Stimulated activated CD4-positive, alpha-beta T cell treated with anti-CD3 and anti-CD28 coated beads, Interleukin-4, amount 100 ng/mL, for 4 hours (primary cell): ENCODE measurements at regions not wholly inside any gene's neighbourhood (a gene's known extent, or its start where the extent isn't known, plus 50 kb on each side); places are given as distances from the start of the nearest gene placed in this dataset.
"Not testable (repeated sequence)": the region's sequence is repeated elsewhere in the genome, so short reads cannot be mapped to it uniquely, and the experiment has no call there.

Source experiments
- DNase-seq, 2 experiments: peaks; one replicate each; pipeline ENCODE4 v3.0.0-alpha.2; 2020

GRCh38 chr18:77373730-77374445 is 124.2 kb downstream of the GALR1 start:
- no peak for DNase-seq

GRCh38 chr18:77374446-77374805 is 124.8 kb downstream of the GALR1 start:
- no peak for DNase-seq

- DNase-seq = no peak
Observed at GRCh38 chr18:77376043-77376732, 126.5 kb downstream of the GALR1 start.

- no peak for DNase-seq
Observed at GRCh38 chr18:77376733-77377094, 127.1 kb downstream of the GALR1 start.

- no peak for DNase-seq
Observed at GRCh38 chr18:77377813-77378212, 128.2 kb downstream of the GALR1 start.

- no peak for DNase-seq
Observed at GRCh38 chr18:77379976-77380509, 130.4 kb downstream of the GALR1 start.

- DNase-seq = no peak
Observed at GRCh38 chr18:77380695-77381094, 131.0 kb downstream of the GALR1 start.

- DNase-seq = no peak
Observed at GRCh38 chr18:77392321-77392720, 142.7 kb downstream of the GALR1 start.

- DNase-seq = no peak
Observed at GRCh38 chr18:77393519-77393918, 143.9 kb downstream of the GALR1 start.

GRCh38 chr18:77395953-77396352 is 146.3 kb downstream of the GALR1 start:
- DNase-seq = no peak

GRCh38 chr18:77397056-77397455 is 147.4 kb downstream of the GALR1 start:
- DNase-seq = no peak

GRCh38 chr18:77397617-77398016 is 148.0 kb downstream of the GALR1 start:
- no peak for DNase-seq

GRCh38 chr18:77400561-77400960 is 150.9 kb downstream of the GALR1 start:
- DNase-seq = no peak

- no peak for DNase-seq
Observed at GRCh38 chr18:77401173-77401572, 151.5 kb downstream of the GALR1 start.

GRCh38 chr18:77403969-77404535 is 154.4 kb downstream of the GALR1 start:
- DNase-seq = no peak

- no peak for DNase-seq
Observed at GRCh38 chr18:77405096-77405495, 155.4 kb downstream of the GALR1 start.

- no peak for DNase-seq
Observed at GRCh38 chr18:77407733-77408132, 158.1 kb downstream of the GALR1 start.

GRCh38 chr18:77421546-77421945 is 171.9 kb downstream of the GALR1 start:
- not testable (repeated sequence) for DNase-seq

- DNase-seq = no peak
Observed at GRCh38 chr18:77422974-77423867, 173.6 kb downstream of the GALR1 start.

GRCh38 chr18:77433076-77433475 is 183.4 kb downstream of the GALR1 start:
- DNase-seq = no peak

GRCh38 chr18:77439888-77440287 is 190.2 kb downstream of the GALR1 start:
- DNase-seq = no peak

- no peak for DNase-seq
Observed at GRCh38 chr18:77442393-77442792, 192.7 kb downstream of the GALR1 start.

- no peak for DNase-seq
Observed at GRCh38 chr18:77444385-77444784, 194.7 kb downstream of the GALR1 start.
